OCI-LY7 (cell line): ENCODE measurements at regions not wholly inside any gene's neighbourhood (a gene's known extent, or its start where the extent isn't known, plus 50 kb on each side); places are given as distances from the start of the nearest gene placed in this dataset.

ENCODE experiments used
- BruUV-seq: library from RNA; stranded (reverse); fragments of 400-500 nt; replicated peaks from 2 replicates; lab custom pipeline; 2021; lab: Mats Ljungman, UMichigan
- CTCF ChIA-PET: fragments of 300-600 bp; sonication (Branson Sonifier 250); formaldehyde crosslinking; loops from one replicate; lab custom pipeline; 2022; ENCODE audit warnings: antibody characterized with exemption; ENCODE audit not compliant: unreplicated experiment; lab: Charles Lee
- POLR2A ChIA-PET: fragments of 300-600 bp; sonication (Branson Sonifier 250); formaldehyde crosslinking; loops from one replicate; lab custom pipeline; 2022; ENCODE audit warnings: antibody characterized with exemption; lab: Charles Lee
- DNase-seq: peaks from one replicate; pipeline ENCODE4 v3.0.0-alpha.2; 2015; ENCODE audit warnings: low spot score
- H2AFZ ChIP-seq: fragments of 200-600 bp; sonication (generic), shearing (Covaris generic); 2 replicates; pipeline ENCODE4 v1.6.1; 2014; ENCODE audit warnings: mild to moderate bottlenecking, antibody characterized with exemption, low read length, moderate library complexity
- H3K27ac ChIP-seq: fragments of 200-600 bp; sonication (generic); 2 replicates; pipeline ENCODE4 v1.5.1; 2014; ENCODE audit warnings: mixed run types, low read depth, mild to moderate bottlenecking, moderate library complexity, low read length, inconsistent platforms; ENCODE audit not compliant: poor library complexity, severe bottlenecking
- H3K36me3 ChIP-seq: fragments of 200-600 bp; sonication (generic); 2 replicates; pipeline ENCODE4 v1.6.1; 2014; ENCODE audit warnings: mild to moderate bottlenecking, antibody characterized with exemption, low read length, moderate library complexity, mixed read lengths; ENCODE audit not compliant: insufficient read depth
- H3K4me1 ChIP-seq: fragments of 200-600 bp; sonication (generic); 2 replicates; pipeline ENCODE4 v1.5.1; 2014; ENCODE audit warnings: mild to moderate bottlenecking, low read length; ENCODE audit not compliant: insufficient read depth, poor library complexity, severe bottlenecking
- H3K4me2 ChIP-seq: fragments of 200-600 bp; sonication (generic); 2 replicates; pipeline ENCODE4 v1.6.1; 2014; ENCODE audit warnings: mild to moderate bottlenecking, low read length
- H3K4me3 ChIP-seq: fragments of 200-600 bp; sonication (generic); 2 replicates; pipeline ENCODE4 v1.5.1; 2014; ENCODE audit warnings: mild to moderate bottlenecking, low read depth, low read length; ENCODE audit not compliant: poor library complexity, severe bottlenecking
- H3K79me2 ChIP-seq: fragments of 200-600 bp; sonication (generic); 2 replicates; pipeline ENCODE4 v1.6.1; 2016; ENCODE audit warnings: low read depth, mild to moderate bottlenecking, low read length, moderate library complexity, mixed read lengths; ENCODE audit not compliant: insufficient read depth
- H3K9me2 ChIP-seq: fragments of 200-600 bp; sonication (generic); 2 replicates; pipeline ENCODE4 v1.6.1; 2016; ENCODE audit warnings: mild to moderate bottlenecking, low read length, mixed read lengths; ENCODE audit not compliant: insufficient read depth
- H3K9me3 ChIP-seq: fragments of 200-600 bp; sonication (generic); 2 replicates; pipeline ENCODE4 v1.6.1; 2014; ENCODE audit warnings: mild to moderate bottlenecking, mixed run types, low read length, mixed read lengths
- H4K20me1 ChIP-seq: fragments of 200-600 bp; sonication (generic); 2 replicates; pipeline ENCODE4 v1.6.1; 2014; ENCODE audit warnings: mild to moderate bottlenecking, antibody characterized with exemption, low read length, moderate library complexity, mixed read lengths; ENCODE audit not compliant: insufficient read depth
- CTCF ChIP-seq: fragments of 200-600 bp; sonication (generic); conservative IDR thresholded peaks from 2 replicates; pipeline ENCODE4 v1.5.1; 2014; ENCODE audit warnings: mild to moderate bottlenecking, antibody characterized with exemption, low read length, moderate library complexity, mixed read lengths
- EZH2phosphoT487 ChIP-seq: fragments of 200-600 bp; sonication (generic); IDR thresholded peaks from 2 replicates; pipeline ENCODE4 v1.6.1; 2018; ENCODE audit warnings: low read depth, borderline replicate concordance, mild to moderate bottlenecking, mixed run types, antibody characterized with exemption, low read length, moderate library complexity, mixed read lengths
- intact Hi-C: fragments of 100-400 bp; cut with micrococcal nuclease; formaldehyde crosslinking; loops from one replicate; pipeline ENCODE4 v1.10.0; 2022; ENCODE audit not compliant: unreplicated experiment

GRCh38 chr13:33349986-33350826, 64.7 kb upstream of the STARD13 start:
- no peak for DNase-seq
- no TSS peak for BruUV-seq
- CTCF ChIA-PET = no interaction called here

GRCh38 chr13:33351319-33351718, 65.8 kb upstream of the STARD13 start:
- ChIA-PET POLR2A (no interaction called here), CTCF (no interaction called here)
- TF ChIP-seq EZH2phosphoT487 = no peak
- Histone ChIP-seq H3K9me2 (no peaks in the 10 kb centered on the region), H3K4me2 (no peak overlapping the region), H3K27ac (no peak overlapping the region), H4K20me1 (no peaks in the 10 kb centered on the region), H3K9me3 (no peaks in the 10 kb centered on the region), H3K4me3 (no peak overlapping the region), H3K4me1 (no peaks in the 10 kb centered on the region), H3K79me2 (no peaks in the 10 kb centered on the region), H2AFZ (no peak overlapping the region), H3K36me3 (no peaks in the 10 kb centered on the region)
- DNase-seq = no peak
- BruUV-seq = no TSS peak
- intact Hi-C loops = no loop called here

More at GRCh38 chr13:33349986-33350826, 64.7 kb upstream of the STARD13 start:
- Histone ChIP-seq H4K20me1 (no peaks in the 10 kb centered on the region), H3K27ac (no peak overlapping the region), H3K36me3 (no peaks in the 10 kb centered on the region), H3K4me2 (no peak overlapping the region), H3K4me3 (no peak overlapping the region), H3K4me1 (no peaks in the 10 kb centered on the region), H3K79me2 (no peaks in the 10 kb centered on the region), H3K9me2 (no peaks in the 10 kb centered on the region), H2AFZ (no peak overlapping the region), H3K9me3 (no peaks in the 10 kb centered on the region)
- intact Hi-C loops = no loop called here
- POLR2A ChIA-PET = no interaction called here
- TF ChIP-seq EZH2phosphoT487 = no peak

- DNase-seq = no peak
- H3K4me3 ChIP-seq = no peak overlapping the region
- ChIA-PET POLR2A (no interaction called here), CTCF (no interaction called here)
- no TSS peak for BruUV-seq
- H3K9me3 ChIP-seq = no peaks in the 10 kb centered on the region
- H3K27ac ChIP-seq = no peak overlapping the region
- intact Hi-C loops = no loop called here
- no peaks in the 10 kb centered on the region for H4K20me1 ChIP-seq
- no peak for TF ChIP-seq EZH2phosphoT487
- no peak for TF ChIP-seq CTCF
- no peaks in the 10 kb centered on the region for H3K9me2 ChIP-seq
- H3K4me2 ChIP-seq = no peak overlapping the region
- H2AFZ ChIP-seq = no peak overlapping the region
- H3K4me1 ChIP-seq = no peaks in the 10 kb centered on the region
- H3K36me3 ChIP-seq = no peaks in the 10 kb centered on the region
- no peaks in the 10 kb centered on the region for H3K79me2 ChIP-seq
These were observed 66.5 kb upstream of the STARD13 start for GRCh38 chr13:33352041-33352440.
